HEK293 (cell line): ENCODE measurements at regions not wholly inside any gene's neighbourhood (a gene's known extent, or its start where the extent isn't known, plus 50 kb on each side); places are given as distances from the start of the nearest gene placed in this dataset.

Source experiments
- CTCF ChIA-PET: fragments of 350-600 bp; formaldehyde crosslinking; extraction: SDS; loops from one replicate; lab custom pipeline; 2021; ENCODE audit warnings: antibody characterized with exemption; lab: Yijun Ruan, JAX
- POLR2A ChIA-PET: fragments of 300-600 bp; formaldehyde crosslinking; extraction: SDS; loops from one replicate; lab custom pipeline; 2020; ENCODE audit warnings: antibody characterized with exemption, inconsistent platforms; lab: Yijun Ruan, JAX
- H3K27ac ChIP-seq: fragments of 200-500 bp; sonication (Bioruptor generic); 2 replicates; pipeline ENCODE4 v1.5.1; 2014; ENCODE audit warnings: low read depth, low read length, control low read depth, inconsistent platforms; ENCODE audit errors: extremely low read depth
- H3K36me3 ChIP-seq, 2 experiments: fragments of 200-500 bp in 1 of 2; sonication (Bioruptor generic) in 1 of 2; 1 replicate in 1 of 2; 2 replicates in 1 of 2; pipeline ENCODE4 v1.5.1; 2014 to 2017; ENCODE audit warnings: inconsistent platforms in 2 of 2, low read length in 2 of 2; ENCODE audit not compliant: control insufficient read depth in 2 of 2, insufficient read depth in 1 of 2
- H3K4me1 ChIP-seq: fragments of 200-500 bp; sonication (Bioruptor generic); 2 replicates; pipeline ENCODE4 v1.5.1; 2014; ENCODE audit warnings: mild to moderate bottlenecking, low read length, inconsistent platforms; ENCODE audit not compliant: control insufficient read depth, insufficient read depth
- H3K4me3 ChIP-seq: 2 replicates; pipeline ENCODE4 v1.5.1; 2011; ENCODE audit warnings: low read depth, mild to moderate bottlenecking, control low read depth, low read length, moderate library complexity
- H3K9me3 ChIP-seq: fragments of 200-500 bp; sonication (Bioruptor generic); 2 replicates; pipeline ENCODE4 v1.5.1; 2014; ENCODE audit warnings: low read depth, low read length, inconsistent platforms; ENCODE audit not compliant: control insufficient read depth, insufficient read depth
- HOXA7 ChIP-seq: sonication (generic); formaldehyde crosslinking; IDR thresholded peaks from 2 replicates; pipeline ENCODE4 v1.8.1; 2022; ENCODE audit warnings: missing genetic modification reagents, borderline replicate concordance
- IKZF3 ChIP-seq: fragments of 450-650 bp; IDR thresholded peaks from 2 replicates; pipeline ENCODE4 v1.5.0; 2018; ENCODE audit warnings: missing biosample characterization, mild to moderate bottlenecking, missing genetic modification characterization, moderate library complexity
- KLF7 ChIP-seq: fragments of 450-650 bp; formaldehyde crosslinking; IDR thresholded peaks from 2 replicates; pipeline ENCODE4 v1.5.1; 2016; ENCODE audit warnings: missing biosample characterization, missing genetic modification characterization, borderline replicate concordance
- ZBTB8A ChIP-seq: fragments of 450-650 bp; formaldehyde crosslinking; IDR thresholded peaks from 2 replicates; pipeline ENCODE4 v1.5.1; 2016; ENCODE audit warnings: missing biosample characterization, missing genetic modification characterization
- ZNF114 ChIP-seq: fragments of 450-650 bp; formaldehyde crosslinking; IDR thresholded peaks from 2 replicates; pipeline ENCODE4 v1.5.0; 2017; ENCODE audit warnings: missing biosample characterization, missing genetic modification characterization
- ZNF184 ChIP-seq: fragments of 450-650 bp; IDR thresholded peaks from 2 replicates; pipeline ENCODE4 v1.5.1; 2018; ENCODE audit warnings: missing biosample characterization, mild to moderate bottlenecking, missing genetic modification characterization
- ZNF202 ChIP-seq: fragments of 450-650 bp; formaldehyde crosslinking; IDR thresholded peaks from 2 replicates; pipeline ENCODE4 v1.5.1; 2016; ENCODE audit warnings: missing biosample characterization, missing genetic modification characterization, borderline replicate concordance
- ZNF341 ChIP-seq: fragments of 450-650 bp; formaldehyde crosslinking; IDR thresholded peaks from 2 replicates; pipeline ENCODE4; 2016; ENCODE audit warnings: low read depth, missing biosample characterization, missing genetic modification characterization
- ZNF549 ChIP-seq: fragments of 450-650 bp; IDR thresholded peaks from 2 replicates; pipeline ENCODE4 v1.5.1; 2018; ENCODE audit warnings: missing biosample characterization, missing genetic modification characterization, mild to moderate bottlenecking, inconsistent platforms, moderate library complexity
- ZNF560 ChIP-seq: fragments of 450-650 bp; formaldehyde crosslinking; IDR thresholded peaks from 2 replicates; pipeline ENCODE4 v1.5.1; 2017; ENCODE audit warnings: missing biosample characterization, missing genetic modification characterization, borderline replicate concordance
- ZNF658 ChIP-seq: fragments of 450-650 bp; formaldehyde crosslinking; IDR thresholded peaks from 2 replicates; pipeline ENCODE4; 2016; ENCODE audit warnings: missing biosample characterization, missing genetic modification characterization
- ZNF670 ChIP-seq: fragments of 450-650 bp; formaldehyde crosslinking; IDR thresholded peaks from 2 replicates; pipeline ENCODE4 v1.5.1; 2016; ENCODE audit warnings: missing biosample characterization, missing genetic modification characterization, low read depth
- TF ChIP-seq, protein P1 (sequence below): fragments of 450-650 bp; formaldehyde crosslinking; optimal IDR thresholded peaks from 2 replicates; pipeline ENCODE3; 2016; ENCODE audit warnings: missing biosample characterization, mild to moderate bottlenecking, missing genetic modification characterization
- TF ChIP-seq, protein P2 (sequence below): fragments of 450-650 bp; formaldehyde crosslinking; IDR thresholded peaks from 2 replicates; pipeline ENCODE4 v1.5.1; 2016; ENCODE audit warnings: missing biosample characterization, missing genetic modification characterization, borderline replicate concordance
- TF ChIP-seq, protein P3 (sequence below): fragments of 450-650 bp; formaldehyde crosslinking; IDR thresholded peaks from 2 replicates; pipeline ENCODE4 v1.5.1; 2016; ENCODE audit warnings: missing biosample characterization, missing genetic modification characterization
- TF ChIP-seq, protein P4 (sequence below): fragments of 450-650 bp; formaldehyde crosslinking; IDR thresholded peaks from 2 replicates; pipeline ENCODE4 v1.5.1; 2016; ENCODE audit warnings: missing biosample characterization, missing genetic modification characterization
- TF ChIP-seq, protein P5 (sequence below): fragments of 450-650 bp; formaldehyde crosslinking; IDR thresholded peaks from 2 replicates; pipeline ENCODE4; 2016; ENCODE audit warnings: missing biosample characterization, missing genetic modification characterization
- TF ChIP-seq, protein P6 (sequence below): fragments of 450-650 bp; formaldehyde crosslinking; IDR thresholded peaks from 2 replicates; pipeline ENCODE4 v1.5.1; 2016; ENCODE audit warnings: missing biosample characterization, missing genetic modification characterization
- TF ChIP-seq, protein P7 (sequence below): fragments of 450-650 bp; formaldehyde crosslinking; IDR thresholded peaks from 2 replicates; pipeline ENCODE4 v1.5.1; 2016; ENCODE audit warnings: missing biosample characterization, missing genetic modification characterization

DNA sequence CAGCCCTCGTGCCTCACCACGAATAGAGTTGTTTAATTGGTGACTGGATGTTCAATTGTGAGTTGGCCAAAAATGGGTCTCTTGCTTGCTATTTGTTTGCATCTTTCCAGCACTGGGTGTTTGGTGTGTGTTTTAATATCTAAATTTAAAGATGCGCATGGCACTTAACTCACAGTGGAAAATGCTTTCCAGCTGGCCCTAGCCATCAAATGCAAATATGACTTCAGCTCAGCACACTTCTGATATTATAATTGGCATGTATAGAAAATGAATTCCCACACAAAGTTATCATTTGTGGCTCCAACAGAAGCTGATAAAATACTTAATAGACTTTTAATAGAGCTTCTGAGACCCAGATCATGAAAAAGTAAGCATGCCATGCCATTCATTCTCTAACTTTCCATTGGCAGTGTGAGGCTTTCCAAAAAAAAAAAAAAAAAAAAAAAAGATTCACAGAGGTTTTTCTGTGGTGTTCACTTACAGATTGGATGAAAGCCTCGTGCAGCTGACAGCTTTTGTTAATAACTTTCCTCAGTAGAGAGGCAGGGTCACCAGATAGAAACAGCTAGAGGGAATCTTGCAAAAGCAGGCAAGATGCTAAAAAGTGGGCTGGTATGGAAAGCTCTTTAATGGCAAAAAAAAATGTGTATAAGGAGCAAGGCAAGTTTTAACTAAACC lies 425.2 kb downstream of the GALC start:
- Histone ChIP-seq H3K36me3 (no peaks in the 10 kb centered on the region), H3K9me3 (no peaks in the 10 kb centered on the region), H3K27ac (no peak overlapping the region), H3K4me3 (no peak overlapping the region), H3K4me1 (no peaks in the 10 kb centered on the region)
- TF ChIP-seq ZNF202 (tag by site-specific recombination) (no peak), ZNF670 (tag by site-specific recombination) (no peak), KLF7 (tag by site-specific recombination) (no peak), ZNF658 (tag by site-specific recombination) (no peak), ZNF560 (no peak), ZNF114 (tag by site-specific recombination) (no peak), IKZF3 (no peak)
- TF ChIP-seq, protein P1, sequence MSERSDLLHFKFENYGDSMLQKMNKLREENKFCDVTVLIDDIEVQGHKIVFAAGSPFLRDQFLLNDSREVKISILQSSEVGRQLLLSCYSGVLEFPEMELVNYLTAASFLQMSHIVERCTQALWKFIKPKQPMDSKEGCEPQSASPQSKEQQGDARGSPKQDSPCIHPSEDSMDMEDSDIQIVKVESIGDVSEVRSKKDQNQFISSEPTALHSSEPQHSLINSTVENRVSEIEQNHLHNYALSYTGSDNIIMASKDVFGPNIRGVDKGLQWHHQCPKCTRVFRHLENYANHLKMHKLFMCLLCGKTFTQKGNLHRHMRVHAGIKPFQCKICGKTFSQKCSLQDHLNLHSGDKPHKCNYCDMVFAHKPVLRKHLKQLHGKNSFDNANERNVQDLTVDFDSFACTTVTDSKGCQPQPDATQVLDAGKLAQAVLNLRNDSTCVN (tag by site-specific recombination), result no peak
- TF ChIP-seq, protein P2, sequence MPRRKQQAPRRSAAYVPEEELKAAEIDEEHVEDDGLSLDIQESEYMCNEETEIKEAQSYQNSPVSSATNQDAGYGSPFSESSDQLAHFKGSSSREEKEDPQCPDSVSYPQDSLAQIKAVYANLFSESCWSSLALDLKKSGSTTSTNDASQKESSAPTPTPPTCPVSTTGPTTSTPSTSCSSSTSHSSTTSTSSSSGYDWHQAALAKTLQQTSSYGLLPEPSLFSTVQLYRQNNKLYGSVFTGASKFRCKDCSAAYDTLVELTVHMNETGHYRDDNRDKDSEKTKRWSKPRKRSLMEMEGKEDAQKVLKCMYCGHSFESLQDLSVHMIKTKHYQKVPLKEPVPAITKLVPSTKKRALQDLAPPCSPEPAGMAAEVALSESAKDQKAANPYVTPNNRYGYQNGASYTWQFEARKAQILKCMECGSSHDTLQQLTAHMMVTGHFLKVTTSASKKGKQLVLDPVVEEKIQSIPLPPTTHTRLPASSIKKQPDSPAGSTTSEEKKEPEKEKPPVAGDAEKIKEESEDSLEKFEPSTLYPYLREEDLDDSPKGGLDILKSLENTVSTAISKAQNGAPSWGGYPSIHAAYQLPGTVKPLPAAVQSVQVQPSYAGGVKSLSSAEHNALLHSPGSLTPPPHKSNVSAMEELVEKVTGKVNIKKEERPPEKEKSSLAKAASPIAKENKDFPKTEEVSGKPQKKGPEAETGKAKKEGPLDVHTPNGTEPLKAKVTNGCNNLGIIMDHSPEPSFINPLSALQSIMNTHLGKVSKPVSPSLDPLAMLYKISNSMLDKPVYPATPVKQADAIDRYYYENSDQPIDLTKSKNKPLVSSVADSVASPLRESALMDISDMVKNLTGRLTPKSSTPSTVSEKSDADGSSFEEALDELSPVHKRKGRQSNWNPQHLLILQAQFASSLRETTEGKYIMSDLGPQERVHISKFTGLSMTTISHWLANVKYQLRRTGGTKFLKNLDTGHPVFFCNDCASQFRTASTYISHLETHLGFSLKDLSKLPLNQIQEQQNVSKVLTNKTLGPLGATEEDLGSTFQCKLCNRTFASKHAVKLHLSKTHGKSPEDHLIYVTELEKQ, result no peak
- TF ChIP-seq, protein P3, sequence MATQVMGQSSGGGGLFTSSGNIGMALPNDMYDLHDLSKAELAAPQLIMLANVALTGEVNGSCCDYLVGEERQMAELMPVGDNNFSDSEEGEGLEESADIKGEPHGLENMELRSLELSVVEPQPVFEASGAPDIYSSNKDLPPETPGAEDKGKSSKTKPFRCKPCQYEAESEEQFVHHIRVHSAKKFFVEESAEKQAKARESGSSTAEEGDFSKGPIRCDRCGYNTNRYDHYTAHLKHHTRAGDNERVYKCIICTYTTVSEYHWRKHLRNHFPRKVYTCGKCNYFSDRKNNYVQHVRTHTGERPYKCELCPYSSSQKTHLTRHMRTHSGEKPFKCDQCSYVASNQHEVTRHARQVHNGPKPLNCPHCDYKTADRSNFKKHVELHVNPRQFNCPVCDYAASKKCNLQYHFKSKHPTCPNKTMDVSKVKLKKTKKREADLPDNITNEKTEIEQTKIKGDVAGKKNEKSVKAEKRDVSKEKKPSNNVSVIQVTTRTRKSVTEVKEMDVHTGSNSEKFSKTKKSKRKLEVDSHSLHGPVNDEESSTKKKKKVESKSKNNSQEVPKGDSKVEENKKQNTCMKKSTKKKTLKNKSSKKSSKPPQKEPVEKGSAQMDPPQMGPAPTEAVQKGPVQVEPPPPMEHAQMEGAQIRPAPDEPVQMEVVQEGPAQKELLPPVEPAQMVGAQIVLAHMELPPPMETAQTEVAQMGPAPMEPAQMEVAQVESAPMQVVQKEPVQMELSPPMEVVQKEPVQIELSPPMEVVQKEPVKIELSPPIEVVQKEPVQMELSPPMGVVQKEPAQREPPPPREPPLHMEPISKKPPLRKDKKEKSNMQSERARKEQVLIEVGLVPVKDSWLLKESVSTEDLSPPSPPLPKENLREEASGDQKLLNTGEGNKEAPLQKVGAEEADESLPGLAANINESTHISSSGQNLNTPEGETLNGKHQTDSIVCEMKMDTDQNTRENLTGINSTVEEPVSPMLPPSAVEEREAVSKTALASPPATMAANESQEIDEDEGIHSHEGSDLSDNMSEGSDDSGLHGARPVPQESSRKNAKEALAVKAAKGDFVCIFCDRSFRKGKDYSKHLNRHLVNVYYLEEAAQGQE (tag by site-specific recombination), result no peak
- TF ChIP-seq, protein P4, sequence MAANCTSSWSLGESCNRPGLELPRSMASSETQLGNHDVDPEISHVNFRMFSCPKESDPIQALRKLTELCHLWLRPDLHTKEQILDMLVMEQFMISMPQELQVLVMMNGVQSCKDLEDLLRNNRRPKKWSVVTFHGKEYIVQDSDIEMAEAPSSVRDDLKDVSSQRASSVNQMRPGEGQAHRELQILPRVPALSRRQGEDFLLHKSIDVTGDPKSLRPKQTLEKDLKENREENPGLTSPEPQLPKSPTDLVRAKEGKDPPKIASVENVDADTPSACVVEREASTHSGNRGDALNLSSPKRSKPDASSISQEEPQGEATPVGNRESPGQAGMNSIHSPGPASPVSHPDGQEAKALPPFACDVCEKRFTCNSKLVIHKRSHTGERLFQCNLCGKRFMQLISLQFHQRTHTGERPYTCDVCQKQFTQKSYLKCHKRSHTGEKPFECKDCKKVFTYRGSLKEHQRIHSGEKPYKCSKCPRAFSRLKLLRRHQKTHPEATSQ (tag by site-specific recombination), result no peak
- ChIA-PET POLR2A (no interaction called here), CTCF (no interaction called here)

DNA sequence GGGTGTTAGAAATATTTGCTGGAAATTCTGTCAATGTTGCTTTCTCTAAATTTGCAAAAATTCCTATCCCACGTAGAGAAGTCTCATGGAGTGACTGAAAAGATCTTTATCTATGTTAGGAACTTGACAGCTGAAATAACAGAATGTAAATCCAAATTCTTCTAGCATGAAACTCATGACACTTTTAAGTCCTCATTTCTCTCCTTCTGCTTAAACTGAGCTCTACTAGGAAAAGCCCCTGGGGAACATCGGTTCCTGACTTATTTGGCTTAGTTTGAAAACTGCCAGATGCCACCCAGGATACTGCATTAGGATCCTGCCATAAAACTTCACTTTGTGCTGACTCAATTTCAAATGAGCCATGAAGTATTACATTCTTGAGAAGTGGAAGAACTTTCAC lies 426.0 kb downstream of the GALC start:
- POLR2A ChIA-PET, result no interaction called here
- Histone ChIP-seq H3K9me3 (no peaks in the 10 kb centered on the region), H3K36me3 (no peaks in the 10 kb centered on the region), H3K27ac (no peak overlapping the region), H3K4me1 (no peaks in the 10 kb centered on the region), H3K4me3 (no peak overlapping the region)
- CTCF ChIA-PET, result no interaction called here
- TF ChIP-seq HOXA7 (CRISPR knock-in tag), result no peak
- no peak for TF ChIP-seq ZNF341 (tag by site-specific recombination)
- TF ChIP-seq, protein P5, sequence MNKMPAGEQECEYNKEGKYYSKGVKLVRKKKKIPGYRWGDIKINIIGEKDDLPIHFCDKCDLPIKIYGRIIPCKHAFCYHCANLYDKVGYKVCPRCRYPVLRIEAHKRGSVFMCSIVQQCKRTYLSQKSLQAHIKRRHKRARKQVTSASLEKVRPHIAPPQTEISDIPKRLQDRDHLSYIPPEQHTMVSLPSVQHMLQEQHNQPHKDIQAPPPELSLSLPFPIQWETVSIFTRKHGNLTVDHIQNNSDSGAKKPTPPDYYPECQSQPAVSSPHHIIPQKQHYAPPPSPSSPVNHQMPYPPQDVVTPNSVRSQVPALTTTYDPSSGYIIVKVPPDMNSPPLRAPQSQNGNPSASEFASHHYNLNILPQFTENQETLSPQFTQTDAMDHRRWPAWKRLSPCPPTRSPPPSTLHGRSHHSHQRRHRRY (tag by site-specific recombination), result no peak
- no peak for TF ChIP-seq ZNF549 (tag by site-specific recombination)
- TF ChIP-seq, protein P6, sequence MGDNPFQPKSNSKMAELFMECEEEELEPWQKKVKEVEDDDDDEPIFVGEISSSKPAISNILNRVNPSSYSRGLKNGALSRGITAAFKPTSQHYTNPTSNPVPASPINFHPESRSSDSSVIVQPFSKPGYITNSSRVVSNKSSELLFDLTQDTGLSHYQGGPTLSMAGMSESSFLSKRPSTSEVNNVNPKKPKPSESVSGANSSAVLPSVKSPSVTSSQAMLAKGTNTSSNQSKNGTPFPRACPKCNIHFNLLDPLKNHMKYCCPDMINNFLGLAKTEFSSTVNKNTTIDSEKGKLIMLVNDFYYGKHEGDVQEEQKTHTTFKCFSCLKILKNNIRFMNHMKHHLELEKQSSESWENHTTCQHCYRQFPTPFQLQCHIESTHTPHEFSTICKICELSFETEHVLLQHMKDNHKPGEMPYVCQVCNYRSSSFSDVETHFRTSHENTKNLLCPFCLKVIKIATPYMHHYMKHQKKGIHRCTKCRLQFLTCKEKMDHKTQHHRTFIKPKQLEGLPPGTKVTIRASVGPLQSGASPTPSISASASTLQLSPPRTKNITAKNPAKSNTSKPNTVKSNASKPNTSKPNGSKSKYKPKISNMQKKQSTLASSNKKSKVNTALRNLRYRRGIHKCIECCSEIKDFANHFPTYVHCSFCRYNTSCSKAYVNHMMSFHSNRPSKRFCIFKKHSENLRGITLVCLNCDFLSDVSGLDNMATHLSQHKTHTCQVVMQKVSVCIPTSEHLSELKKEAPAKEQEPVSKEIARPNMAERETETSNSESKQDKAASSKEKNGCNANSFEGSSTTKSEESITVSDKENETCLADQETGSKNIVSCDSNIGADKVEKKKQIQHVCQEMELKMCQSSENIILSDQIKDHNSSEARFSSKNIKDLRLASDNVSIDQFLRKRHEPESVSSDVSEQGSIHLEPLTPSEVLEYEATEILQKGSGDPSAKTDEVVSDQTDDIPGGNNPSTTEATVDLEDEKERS (tag by site-specific recombination), result no peak
- TF ChIP-seq ZNF184 (tag by site-specific recombination), result no peak
- TF ChIP-seq, protein P7, sequence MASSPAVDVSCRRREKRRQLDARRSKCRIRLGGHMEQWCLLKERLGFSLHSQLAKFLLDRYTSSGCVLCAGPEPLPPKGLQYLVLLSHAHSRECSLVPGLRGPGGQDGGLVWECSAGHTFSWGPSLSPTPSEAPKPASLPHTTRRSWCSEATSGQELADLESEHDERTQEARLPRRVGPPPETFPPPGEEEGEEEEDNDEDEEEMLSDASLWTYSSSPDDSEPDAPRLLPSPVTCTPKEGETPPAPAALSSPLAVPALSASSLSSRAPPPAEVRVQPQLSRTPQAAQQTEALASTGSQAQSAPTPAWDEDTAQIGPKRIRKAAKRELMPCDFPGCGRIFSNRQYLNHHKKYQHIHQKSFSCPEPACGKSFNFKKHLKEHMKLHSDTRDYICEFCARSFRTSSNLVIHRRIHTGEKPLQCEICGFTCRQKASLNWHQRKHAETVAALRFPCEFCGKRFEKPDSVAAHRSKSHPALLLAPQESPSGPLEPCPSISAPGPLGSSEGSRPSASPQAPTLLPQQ (tag by site-specific recombination), result no peak
- TF ChIP-seq ZBTB8A (tag by site-specific recombination), result no peak
